GM19035 (cell line): ENCODE measurements at regions not wholly inside any gene's neighbourhood (a gene's known extent, or its start where the extent isn't known, plus 50 kb on each side); places are given as distances from the start of the nearest gene placed in this dataset.

ENCODE experiments used
- ATAC-seq: cut with Tn5 transposase; IDR thresholded peaks from one replicate; pipeline ENCODE4 v1.9.1; 2021; ENCODE audit not compliant: unreplicated experiment

- ATAC-seq: no peak
These were observed 53.8 kb downstream of the ADM start for GRCh38 chr11:10358696-10359095.

- ATAC-seq: no peak
These were observed 54.3 kb downstream of the ADM start for GRCh38 chr11:10359171-10359570.

GRCh38 chr11:10360835-10361234 is 56.0 kb downstream of the ADM start:
- no peak for ATAC-seq

- no peak for ATAC-seq
These were observed 60.2 kb downstream of the ADM start for GRCh38 chr11:10365045-10365444.

GRCh38 chr11:10366568-10367331 is 61.9 kb downstream of the ADM start:
- peak; percentile 92 for ATAC-seq

GRCh38 chr11:10371926-10372641 is 67.2 kb downstream of the ADM start:
- no peak for ATAC-seq

- no peak for ATAC-seq
These were observed 68.5 kb downstream of the ADM start for GRCh38 chr11:10373340-10373739.

- ATAC-seq: no peak
These were observed 69.1 kb downstream of the ADM start for GRCh38 chr11:10373929-10374328.

GRCh38 chr11:10374386-10374785 is 69.5 kb downstream of the ADM start:
- no peak for ATAC-seq

- no peak for ATAC-seq
These were observed 70.6 kb downstream of the ADM start for GRCh38 chr11:10375280-10375971.

GRCh38 chr11:10376061-10376460 is 71.2 kb downstream of the ADM start:
- no peak for ATAC-seq

- no peak for ATAC-seq
These were observed 72.3 kb downstream of the ADM start for GRCh38 chr11:10377183-10377582.

- no peak for ATAC-seq
These were observed 73.5 kb downstream of the ADM start for GRCh38 chr11:10378362-10378761.

- ATAC-seq: no peak
These were observed 74.1 kb downstream of the ADM start for GRCh38 chr11:10379022-10379421.

- no peak for ATAC-seq
These were observed 74.6 kb downstream of the ADM start for GRCh38 chr11:10379426-10379825.

- no peak for ATAC-seq
These were observed 75.0 kb upstream of the AMPD3 start for GRCh38 chr11:10379871-10380568.

GRCh38 chr11:10380921-10381320 is 74.1 kb upstream of the AMPD3 start:
- no peak for ATAC-seq

GRCh38 chr11:10381736-10382135 is 73.3 kb upstream of the AMPD3 start:
- no peak for ATAC-seq

GRCh38 chr11:10382518-10382917 is 72.5 kb upstream of the AMPD3 start:
- no peak for ATAC-seq

GRCh38 chr11:10385696-10386095 is 69.4 kb upstream of the AMPD3 start:
- ATAC-seq: no peak

GRCh38 chr11:10386361-10386760 is 68.7 kb upstream of the AMPD3 start:
- ATAC-seq: no peak
